Ovary (tissue), 3 donors: ENCODE measurements at regions not wholly inside any gene's neighbourhood (a gene's known extent, or its start where the extent isn't known, plus 50 kb on each side); places are given as distances from the start of the nearest gene placed in this dataset.

Source experiments
- CTCF ChIP-seq, 3 donors: fragments of 450-650 bp in 2 of 3; fragments of 200-600 bp in 1 of 3; IDR thresholded peaks; one replicate each; pipeline versions ENCODE4 v1.5.1 to v1.8.0; 2016 to 2022; ENCODE audit warnings: antibody characterized with exemption in 3 of 3, mild to moderate bottlenecking in 1 of 3
- EP300 ChIP-seq: sonication (generic); formaldehyde crosslinking; IDR thresholded peaks from one replicate; pipeline ENCODE4 v1.6.1; 2017; ENCODE audit warnings: antibody characterized with exemption
- POLR2A ChIP-seq: fragments of 450-650 bp; IDR thresholded peaks from one replicate; pipeline ENCODE4 v1.6.1; 2017; ENCODE audit warnings: antibody characterized with exemption, mild to moderate bottlenecking, moderate library complexity
- donor health status: DM: no; HTN: no; CAD: no.

- TF ChIP-seq POLR2A = no peak
- no peak for TF ChIP-seq CTCF (IDR thresholded peaks at IDR 0.05)
- no peak for TF ChIP-seq EP300
Observed at GRCh38 chr14:61132336-61132735, 148.8 kb downstream of the TMEM30B start.
